Fibroblast of lung (primary cell): ENCODE measurements at regions not wholly inside any gene's neighbourhood (a gene's known extent, or its start where the extent isn't known, plus 50 kb on each side); places are given as distances from the start of the nearest gene placed in this dataset.

Source experiments
- DNase-seq, 2 donors: peaks; one replicate each; pipeline versions ENCODE4 v3.0.0 to v3.0.0-alpha.2; 2010; ENCODE audit warnings: low read depth in 2 of 2
- H2AFZ ChIP-seq: 2 replicates; pipeline ENCODE4 v1.5.1; 2012; ENCODE audit warnings: low read length, control low read depth, inconsistent platforms
- H3K27ac ChIP-seq: 2 replicates; pipeline ENCODE4 v1.5.1; 2011; ENCODE audit warnings: low read length, control low read depth; ENCODE audit not compliant: insufficient read depth
- H3K27me3 ChIP-seq: 2 replicates; pipeline ENCODE4 v1.5.1; 2011; ENCODE audit warnings: mild to moderate bottlenecking, low read length; ENCODE audit not compliant: control insufficient read depth, insufficient read depth
- H3K36me3 ChIP-seq: 2 replicates; pipeline ENCODE4 v1.5.1; 2011; ENCODE audit warnings: low read length; ENCODE audit not compliant: control insufficient read depth, insufficient read depth
- H3K4me1 ChIP-seq: 2 replicates; pipeline ENCODE4 v1.5.1; 2011; ENCODE audit warnings: low read length; ENCODE audit not compliant: control insufficient read depth, insufficient read depth; ENCODE audit errors: extremely low read depth
- H3K4me2 ChIP-seq: 2 replicates; pipeline ENCODE4 v1.5.1; 2011; ENCODE audit warnings: low read length, control low read depth; ENCODE audit not compliant: insufficient read depth; ENCODE audit errors: extremely low read depth
- H3K4me3 ChIP-seq, 4 experiments: fragments of 200-600 bp in 1 of 4; sonication (generic) in 1 of 4; replicated peaks in 1 of 4; 2 replicates each; pipeline ENCODE4 v1.5.1; 2011 to 2016; ENCODE audit warnings: low read length in 4 of 4, low read depth in 3 of 4, mild to moderate bottlenecking in 3 of 4, control low read depth in 2 of 4, inconsistent platforms in 1 of 4, mixed read lengths in 1 of 4; ENCODE audit not compliant: insufficient read depth in 1 of 4; ENCODE audit errors: control extremely low read depth in 1 of 4
- H3K79me2 ChIP-seq: 2 replicates; pipeline ENCODE4 v1.5.1; 2012; ENCODE audit warnings: mild to moderate bottlenecking, low read length, inconsistent platforms; ENCODE audit not compliant: control insufficient read depth, insufficient read depth
- H3K9ac ChIP-seq: 2 replicates; pipeline ENCODE4 v1.5.1; 2011; ENCODE audit warnings: mild to moderate bottlenecking, low read length, control low read depth; ENCODE audit not compliant: insufficient read depth
- H3K9me3 ChIP-seq: 2 replicates; pipeline ENCODE4 v1.5.1; 2012; ENCODE audit warnings: low read depth, low read length; ENCODE audit not compliant: control insufficient read depth, insufficient read depth
- H4K20me1 ChIP-seq: 2 replicates; pipeline ENCODE4 v1.5.1; 2011; ENCODE audit warnings: low read length; ENCODE audit not compliant: control insufficient read depth, insufficient read depth; ENCODE audit errors: extremely low read depth
- CTCF ChIP-seq, 2 donors: IDR thresholded peaks in 1 of 2; conservative IDR thresholded peaks in 1 of 2; 1 replicate in 1 of 2; 2 replicates in 1 of 2; pipeline ENCODE4 v1.5.1; 2011 to 2012; ENCODE audit warnings: low read length in 2 of 2, control low read depth in 1 of 2, inconsistent platforms in 1 of 2, low read depth in 1 of 2, mild to moderate bottlenecking in 1 of 2
- EZH2 ChIP-seq: IDR thresholded peaks from 2 replicates; pipeline ENCODE4 v1.5.1; 2012; ENCODE audit warnings: low read length, control low read depth, mild to moderate bottlenecking; ENCODE audit errors: missing control alignments

GRCh38 chr4:62683799-62684566, 1483.9 kb downstream of the ADGRL3 start:
- Histone ChIP-seq H3K4me3 (no peak overlapping the region), H3K27ac (no peak overlapping the region), H2AFZ (no peak overlapping the region), H3K27me3 (no peaks in the 10 kb centered on the region), H3K9me3 (no peaks in the 10 kb centered on the region), H3K9ac (no peak overlapping the region), H3K79me2 (no peaks in the 10 kb centered on the region), H3K36me3 (no peaks in the 10 kb centered on the region), H3K4me1 (no peaks in the 10 kb centered on the region), H4K20me1 (no peaks in the 10 kb centered on the region), H3K4me2 (no peak overlapping the region)
- no peak for DNase-seq
- no peak for TF ChIP-seq EZH2
- TF ChIP-seq CTCF (conservative IDR thresholded peaks at IDR 0.05 in 1 of 2, IDR thresholded peaks at IDR 0.05 in 1 of 2; ENCODE audit: low read depth in 1 of 2, low read length in 2 of 2), result no peak

- Histone ChIP-seq H3K27me3 (no peaks in the 10 kb centered on the region), H3K4me3 (no peak overlapping the region), H4K20me1 (no peaks in the 10 kb centered on the region), H3K27ac (no peak overlapping the region), H3K9ac (no peak overlapping the region), H3K9me3 (no peaks in the 10 kb centered on the region), H3K4me2 (no peak overlapping the region), H3K79me2 (no peaks in the 10 kb centered on the region), H2AFZ (no peak overlapping the region), H3K36me3 (no peaks in the 10 kb centered on the region), H3K4me1 (no peaks in the 10 kb centered on the region)
- TF ChIP-seq EZH2, result no peak
- no peak for TF ChIP-seq CTCF (conservative IDR thresholded peaks at IDR 0.05 in 1 of 2, IDR thresholded peaks at IDR 0.05 in 1 of 2; ENCODE audit: low read depth in 1 of 2, low read length in 2 of 2)
- no peak for DNase-seq
Measured at GRCh38 chr4:62676962-62677361, 1476.8 kb downstream of the ADGRL3 start.

GRCh38 chr4:62670514-62670913, 1470.4 kb downstream of the ADGRL3 start:
- Histone ChIP-seq H3K27ac (no peak overlapping the region), H3K4me1 (no peaks in the 10 kb centered on the region), H3K79me2 (no peaks in the 10 kb centered on the region), H2AFZ (no peak overlapping the region), H3K4me3 (no peak overlapping the region), H4K20me1 (no peaks in the 10 kb centered on the region), H3K4me2 (no peak overlapping the region), H3K9ac (no peak overlapping the region), H3K9me3 (no peaks in the 10 kb centered on the region), H3K27me3 (no peaks in the 10 kb centered on the region), H3K36me3 (no peaks in the 10 kb centered on the region)
- TF ChIP-seq CTCF (conservative IDR thresholded peaks at IDR 0.05 in 1 of 2, IDR thresholded peaks at IDR 0.05 in 1 of 2; ENCODE audit: low read depth in 1 of 2, low read length in 2 of 2) (no peak), EZH2 (no peak)
- peak; percentile 12 to 20 for DNase-seq
